Vagina (tissue), 2 donors: ENCODE measurements at regions not wholly inside any gene's neighbourhood (a gene's known extent, or its start where the extent isn't known, plus 50 kb on each side); places are given as distances from the start of the nearest gene placed in this dataset.

Experiments
- DNase-seq, 2 donors: peaks; one replicate each; pipeline ENCODE4 v3.0.0-alpha.2; 2017; ENCODE audit errors: extremely low spot score in 2 of 2
- H3K27ac ChIP-seq: fragments of 200-600 bp; sonication (generic); one replicate; pipeline ENCODE4 v1.5.1; 2019
- H3K27me3 ChIP-seq: fragments of 200-600 bp; sonication (generic); one replicate; pipeline ENCODE4 v1.5.1; 2019
- H3K36me3 ChIP-seq, 2 donors: fragments of 200-600 bp; sonication (generic); one replicate each; pipeline ENCODE4 v1.5.1; 2017 to 2019
- H3K4me1 ChIP-seq: fragments of 200-600 bp; sonication (generic); one replicate; pipeline ENCODE4 v1.5.1; 2019
- H3K4me3 ChIP-seq, 2 donors: fragments of 200-600 bp; sonication (generic); 1 replicate in 1 of 2; 2 replicates in 1 of 2; pipeline ENCODE4 v1.5.1; 2016 to 2019
- H3K9me3 ChIP-seq: fragments of 200-600 bp; sonication (generic); one replicate; pipeline ENCODE4 v1.5.1; 2019
- POLR2A ChIP-seq, 2 donors: fragments of 450-650 bp; IDR thresholded peaks; one replicate each; pipeline ENCODE4 v1.6.1; 2017; ENCODE audit warnings: antibody characterized with exemption in 2 of 2, mild to moderate bottlenecking in 2 of 2, moderate library complexity in 2 of 2
- POLR2AphosphoS5 ChIP-seq, 2 donors: sonication (generic); formaldehyde crosslinking; IDR thresholded peaks; one replicate each; pipeline ENCODE4 v1.9.0; 2017; ENCODE audit warnings: antibody characterized with exemption in 2 of 2, mild to moderate bottlenecking in 2 of 2, low read depth in 1 of 2; ENCODE audit not compliant: insufficient read depth in 1 of 2
- intact Hi-C: fragments of 100-400 bp; cut with DNase I; formaldehyde crosslinking; loops from one replicate; pipeline ENCODE4 v1.15.1; 2023
- TF ChIP-seq, protein P1 (sequence below), 3 experiments: fragments of 450-650 bp in 2 of 3; fragments of 200-600 bp in 1 of 3; sonication (generic) in 1 of 3; IDR thresholded peaks; one replicate each; pipeline ENCODE4 v1.5.1; 2017 to 2019; ENCODE audit warnings: antibody characterized with exemption in 3 of 3, mild to moderate bottlenecking in 2 of 3, moderate library complexity in 2 of 3

DNA sequence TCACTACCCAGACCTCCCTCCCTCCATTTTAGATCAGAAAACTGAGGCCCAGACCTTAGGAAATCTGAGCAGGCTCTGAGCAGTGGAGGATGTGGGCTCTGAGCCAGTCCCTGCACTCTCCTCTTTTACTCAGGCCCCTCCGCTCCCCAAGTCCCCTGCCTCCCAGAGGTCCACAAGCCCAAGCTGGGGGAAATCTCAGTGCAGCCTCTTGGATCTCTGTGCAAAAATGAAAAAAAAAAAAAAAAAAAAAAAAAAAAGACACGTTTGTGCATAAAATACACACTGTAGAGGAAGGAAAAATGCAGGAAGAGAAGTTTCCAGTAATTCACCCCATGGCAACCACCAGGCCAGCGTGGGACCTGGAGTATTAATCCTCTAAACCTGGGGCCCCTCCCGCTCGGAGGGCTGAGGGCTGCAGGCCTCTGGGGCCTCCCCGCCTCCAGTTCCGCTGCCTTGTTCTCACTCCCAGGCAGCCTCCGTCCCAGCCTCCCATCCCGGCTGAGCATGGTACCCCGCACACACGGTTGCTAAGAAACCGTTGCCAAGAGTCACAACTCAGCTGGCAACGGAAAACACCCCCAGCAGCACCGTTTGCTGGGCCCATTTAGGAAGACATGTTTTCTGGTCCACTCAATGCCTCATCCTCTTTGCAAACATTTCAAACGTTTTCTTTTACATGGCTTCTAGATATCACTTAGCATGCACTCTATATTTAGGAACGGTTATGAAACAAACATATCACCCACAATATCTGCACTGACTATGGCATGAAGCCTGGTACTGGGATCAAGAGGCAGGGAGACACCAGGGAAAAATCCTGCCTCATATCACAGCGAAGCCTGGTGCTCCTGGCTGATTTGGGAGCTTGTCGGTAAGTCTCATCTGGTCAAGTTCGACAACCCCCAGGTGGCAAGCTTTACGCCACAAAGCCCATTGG, 227.5 kb downstream of the CTTN start:
- Histone ChIP-seq H3K27me3 (no peaks in the 10 kb centered on the region), H3K4me1 (peaks cover 8% of the 10 kb centered on the region), H3K27ac (no peak overlapping the region), H3K4me3 (no peak overlapping the region), H3K36me3 (no peaks in the 10 kb centered on the region), H3K9me3 (no peaks in the 10 kb centered on the region)
- no peak for DNase-seq
- no peak for TF ChIP-seq POLR2A (IDR thresholded peaks at IDR 0.05)
- no peak for TF ChIP-seq POLR2AphosphoS5 (IDR thresholded peaks at IDR 0.05; ENCODE audit: insufficient read depth in 1 of 2, low read depth in 1 of 2)
- TF ChIP-seq, protein P1, sequence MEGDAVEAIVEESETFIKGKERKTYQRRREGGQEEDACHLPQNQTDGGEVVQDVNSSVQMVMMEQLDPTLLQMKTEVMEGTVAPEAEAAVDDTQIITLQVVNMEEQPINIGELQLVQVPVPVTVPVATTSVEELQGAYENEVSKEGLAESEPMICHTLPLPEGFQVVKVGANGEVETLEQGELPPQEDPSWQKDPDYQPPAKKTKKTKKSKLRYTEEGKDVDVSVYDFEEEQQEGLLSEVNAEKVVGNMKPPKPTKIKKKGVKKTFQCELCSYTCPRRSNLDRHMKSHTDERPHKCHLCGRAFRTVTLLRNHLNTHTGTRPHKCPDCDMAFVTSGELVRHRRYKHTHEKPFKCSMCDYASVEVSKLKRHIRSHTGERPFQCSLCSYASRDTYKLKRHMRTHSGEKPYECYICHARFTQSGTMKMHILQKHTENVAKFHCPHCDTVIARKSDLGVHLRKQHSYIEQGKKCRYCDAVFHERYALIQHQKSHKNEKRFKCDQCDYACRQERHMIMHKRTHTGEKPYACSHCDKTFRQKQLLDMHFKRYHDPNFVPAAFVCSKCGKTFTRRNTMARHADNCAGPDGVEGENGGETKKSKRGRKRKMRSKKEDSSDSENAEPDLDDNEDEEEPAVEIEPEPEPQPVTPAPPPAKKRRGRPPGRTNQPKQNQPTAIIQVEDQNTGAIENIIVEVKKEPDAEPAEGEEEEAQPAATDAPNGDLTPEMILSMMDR (IDR thresholded peaks at IDR 0.05), result no peak
- intact Hi-C loops, result no loop called here

DNA sequence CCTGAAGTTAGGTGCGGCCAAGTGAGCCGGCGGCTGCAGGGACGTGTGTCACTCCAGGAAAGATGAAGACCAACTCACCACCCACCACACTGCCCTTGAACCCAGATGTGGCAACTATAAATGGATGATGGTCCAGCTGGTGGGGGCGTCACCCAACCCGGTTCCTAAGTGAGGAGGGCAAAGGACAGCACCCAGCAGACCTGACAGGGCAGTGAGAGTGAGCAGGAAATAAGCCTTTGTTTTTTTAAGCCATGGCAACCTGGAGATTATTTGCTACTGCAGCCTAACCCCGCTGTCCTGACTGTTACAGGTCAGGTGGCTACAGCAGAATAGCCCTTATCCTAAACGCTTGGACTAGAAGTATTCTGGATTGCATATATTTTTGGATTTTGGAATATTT, 228.9 kb downstream of the CTTN start:
- TF ChIP-seq POLR2AphosphoS5 (IDR thresholded peaks at IDR 0.05; ENCODE audit: insufficient read depth in 1 of 2, low read depth in 1 of 2) (no peak), POLR2A (IDR thresholded peaks at IDR 0.05) (no peak)
- TF ChIP-seq, protein P1 (IDR thresholded peaks at IDR 0.05), result no peak
- intact Hi-C loops, result no loop called here

DNA sequence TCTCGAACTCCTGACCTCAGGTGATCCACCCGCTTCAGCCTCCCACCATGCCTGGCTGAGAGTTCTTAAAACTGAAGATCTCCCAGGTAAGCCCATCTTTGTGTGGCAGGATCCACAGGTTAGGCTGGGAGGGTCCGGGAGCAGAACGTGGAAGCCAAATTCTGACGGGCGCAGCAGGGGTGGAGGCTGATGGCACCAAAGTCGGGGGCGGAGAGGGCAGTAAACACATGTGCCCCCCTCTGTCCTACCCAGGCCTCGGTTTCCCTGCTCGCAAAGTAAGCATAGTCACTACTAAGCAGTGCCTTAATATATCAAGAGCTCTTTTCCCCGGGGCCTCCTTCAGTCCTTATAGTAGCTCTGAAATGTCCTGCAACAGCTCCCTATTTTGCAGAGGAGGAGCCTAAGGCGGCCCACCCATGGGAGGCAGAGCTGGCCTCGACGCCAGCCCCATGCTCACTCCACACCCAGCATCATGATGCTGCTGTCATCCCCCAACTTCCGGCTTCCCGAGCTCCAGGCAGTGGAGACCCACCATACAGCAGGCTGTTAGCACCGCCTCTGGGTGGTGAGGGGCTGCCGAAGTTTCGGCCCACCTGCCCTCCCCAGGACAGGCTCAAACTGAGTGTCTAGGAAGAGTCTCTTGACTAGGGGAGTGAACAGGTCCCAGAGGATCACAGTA, 230.0 kb downstream of the CTTN start:
- no peak for DNase-seq
- H3K27ac ChIP-seq, result no peak overlapping the region
- intact Hi-C loops, result no loop called here
- peaks cover 8% of the 10 kb centered on the region for H3K4me1 ChIP-seq
- H3K27me3 ChIP-seq, result no peaks in the 10 kb centered on the region
- no peak for TF ChIP-seq POLR2AphosphoS5 (IDR thresholded peaks at IDR 0.05; ENCODE audit: insufficient read depth in 1 of 2, low read depth in 1 of 2)
- no peak for TF ChIP-seq POLR2A (IDR thresholded peaks at IDR 0.05)
- TF ChIP-seq, protein P1 (IDR thresholded peaks at IDR 0.05), result no peak
- no peaks in the 10 kb centered on the region for H3K36me3 ChIP-seq
- no peak overlapping the region for H3K4me3 ChIP-seq
- H3K9me3 ChIP-seq, result no peaks in the 10 kb centered on the region

More for the DNA sequence above, 228.9 kb downstream of the CTTN start:
- Histone ChIP-seq H3K27ac (no peak overlapping the region), H3K36me3 (no peaks in the 10 kb centered on the region), H3K27me3 (no peaks in the 10 kb centered on the region), H3K9me3 (no peaks in the 10 kb centered on the region), H3K4me1 (peaks cover 8% of the 10 kb centered on the region), H3K4me3 (no peak overlapping the region)
- DNase-seq, result no peak

DNA sequence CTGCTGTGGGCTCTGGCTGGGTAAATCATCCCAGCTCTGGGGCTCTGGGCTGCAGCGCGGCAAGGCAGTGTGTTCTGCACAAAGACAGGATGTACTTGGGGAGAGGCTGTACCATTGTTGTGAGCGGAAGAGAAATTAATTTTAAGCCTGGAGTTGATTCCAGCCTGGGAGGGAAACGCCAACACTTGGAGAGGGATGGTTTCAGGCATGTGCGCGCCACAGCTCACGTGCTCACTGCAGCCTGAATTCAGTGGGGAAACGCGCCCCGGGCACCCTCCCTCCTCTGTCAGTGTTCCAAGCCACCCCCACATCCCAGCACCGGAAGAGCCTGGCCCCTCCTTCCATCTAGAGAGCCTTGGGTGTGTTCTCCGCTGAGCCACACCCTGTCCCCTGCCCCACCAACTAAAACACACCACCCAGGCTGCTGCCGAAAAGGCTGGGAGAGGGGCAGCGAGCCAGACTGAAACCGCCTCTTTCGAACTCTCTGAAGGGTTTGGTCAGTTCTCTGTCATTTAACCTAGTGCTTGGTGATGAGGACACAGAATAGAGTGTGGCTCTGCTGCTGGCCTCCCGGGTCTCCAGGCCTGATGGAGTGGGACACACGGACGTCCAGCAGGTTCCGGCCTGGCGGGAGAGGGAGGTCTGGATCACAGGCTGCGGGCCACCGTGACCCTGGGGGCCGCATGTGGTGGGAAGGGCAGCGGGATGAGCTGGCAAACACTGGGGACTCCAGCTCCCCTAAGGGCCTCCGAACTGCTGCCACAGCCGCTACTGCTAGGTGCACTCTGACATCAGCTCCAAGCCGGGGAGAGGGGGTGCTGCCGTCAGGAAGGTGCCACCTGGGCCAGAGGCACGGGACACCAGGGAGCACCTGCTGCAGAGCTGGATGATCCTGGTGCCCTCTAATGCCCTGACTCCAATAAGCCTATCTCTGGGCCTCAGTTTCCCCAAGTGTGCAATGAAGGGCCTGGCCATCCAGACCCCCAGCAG, 230.8 kb downstream of the CTTN start:
- no peaks in the 10 kb centered on the region for H3K36me3 ChIP-seq
- no peaks in the 10 kb centered on the region for H3K9me3 ChIP-seq
- DNase-seq, result no peak
- intact Hi-C loops, result no loop called here
- TF ChIP-seq, protein P1 (IDR thresholded peaks at IDR 0.05), result no peak
- TF ChIP-seq POLR2A (IDR thresholded peaks at IDR 0.05), result no peak
- no peak for TF ChIP-seq POLR2AphosphoS5 (IDR thresholded peaks at IDR 0.05; ENCODE audit: insufficient read depth in 1 of 2, low read depth in 1 of 2)
- peaks cover 8% of the 10 kb centered on the region for H3K4me1 ChIP-seq
- H3K27me3 ChIP-seq, result no peaks in the 10 kb centered on the region
- no peak overlapping the region for H3K4me3 ChIP-seq
- H3K27ac ChIP-seq, result no peak overlapping the region
